ENCODE measurements at regions not wholly inside any gene's neighbourhood (a gene's known extent, or its start where the extent isn't known, plus 50 kb on each side); places are given as distances from the start of the nearest gene placed in this dataset.
"Not testable (repeated sequence)": the region's sequence is repeated elsewhere in the genome, so short reads cannot be mapped to it uniquely, and the experiment has no call there.

DNA sequence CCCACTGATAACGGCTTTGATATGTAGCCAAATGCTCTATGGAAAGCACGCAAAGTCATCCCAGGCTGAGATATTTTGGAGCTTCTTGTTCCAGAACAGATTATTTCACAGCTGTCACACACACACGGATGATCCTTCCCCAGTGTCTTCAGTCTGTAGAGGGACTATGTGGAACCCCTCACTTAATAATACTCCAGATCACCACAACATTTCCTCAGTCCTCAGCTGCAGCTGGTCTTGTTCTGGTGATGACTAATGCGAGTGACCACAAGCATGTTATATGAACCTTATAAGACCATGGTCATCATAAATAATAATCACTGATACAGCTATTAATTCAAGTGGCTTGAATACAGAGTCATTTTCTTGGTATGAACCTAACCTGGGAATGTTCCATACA is 490.7 kb downstream of the RPIA start:
- in situ Hi-C loops (cut with MboI; ENCODE audit: low pct_unique_long_range_greater_than_20kb in 2 of 9, low sequenced_read_pairs in 9 of 9, unreplicated experiment in 9 of 9); H3K4me3 ChIP-seq; H3K4me1 ChIP-seq (replicated peaks in 1 of 2); H3K27ac ChIP-seq; ATAC-seq (replicated peaks in 6 of 8): not testable (repeated sequence)
- 80% methylated on average over 2 of the region's 4 CpGs; no CpG with 5 or more reads in 9 of the 10 experiments for WGBS, 10 experiments

DNA sequence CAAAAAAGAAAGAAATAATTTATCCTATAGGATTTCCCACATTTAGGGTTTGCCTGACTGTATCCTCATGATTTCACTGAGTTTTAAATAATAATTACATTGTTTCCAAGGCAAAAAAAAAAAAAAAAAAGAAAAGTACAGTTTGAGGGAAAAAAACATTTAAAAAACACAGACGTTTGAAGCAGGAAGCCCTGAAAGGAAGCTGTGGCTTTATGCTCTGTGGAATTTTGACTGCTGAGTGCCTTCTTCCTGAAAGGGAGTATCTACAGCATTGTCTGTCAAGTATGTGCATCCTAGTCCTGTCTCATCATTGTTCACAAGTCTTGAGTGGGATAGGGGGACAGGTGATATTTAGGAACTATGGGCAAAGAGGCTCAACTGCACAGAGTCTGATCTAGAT is 493.3 kb downstream of the RPIA start:
- H3K4me1 ChIP-seq (replicated peaks in 1 of 2); H3K4me3 ChIP-seq; H3K27ac ChIP-seq; in situ Hi-C loops (cut with MboI; ENCODE audit: low pct_unique_long_range_greater_than_20kb in 2 of 9, low sequenced_read_pairs in 9 of 9, unreplicated experiment in 9 of 9); ATAC-seq (replicated peaks in 6 of 8): not testable (repeated sequence)
- 0 to 40% (median 13%) methylated on average over 1 of the region's 1 CpG; no CpG with 5 or more reads in 3 of the 10 experiments for WGBS, 10 experiments

DNA sequence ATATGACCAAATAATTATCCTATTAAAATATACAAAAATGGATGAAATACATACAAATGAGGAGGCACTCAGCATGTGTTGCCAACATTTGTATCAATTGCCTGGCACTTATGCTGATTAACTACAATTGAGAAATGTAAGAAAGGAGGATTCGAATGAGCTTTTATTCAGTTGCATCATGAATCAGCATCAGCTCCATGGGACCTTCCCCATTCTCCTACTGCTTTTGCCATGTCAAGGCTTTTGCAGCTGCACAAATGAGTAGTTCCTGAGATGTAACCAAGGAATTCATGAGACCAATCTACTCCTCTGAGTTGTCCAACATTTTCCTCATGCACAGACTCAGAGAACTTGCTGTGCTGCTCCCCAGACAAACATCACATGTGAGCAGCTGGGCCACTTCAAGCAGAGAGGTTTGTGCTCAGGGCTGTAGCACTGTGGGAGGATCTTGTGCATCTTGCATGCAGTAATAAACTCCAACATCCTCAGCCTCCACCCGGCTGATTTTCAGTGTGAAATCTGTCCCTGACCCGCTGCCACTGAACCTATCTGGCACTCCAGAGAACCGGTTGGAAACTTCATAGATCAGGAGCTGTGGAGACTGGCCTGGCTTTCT is 504.3 kb downstream of the RPIA start:
- H3K4me3 ChIP-seq; H3K27ac ChIP-seq; in situ Hi-C loops (cut with MboI; ENCODE audit: low pct_unique_long_range_greater_than_20kb in 2 of 9, low sequenced_read_pairs in 9 of 9, unreplicated experiment in 9 of 9); H3K4me1 ChIP-seq (replicated peaks in 1 of 2): not testable (repeated sequence)
- ATAC-seq (replicated peaks in 6 of 8) = peak in 2 of 8 experiments; percentile 64 to 79
- no CpG with 5 or more reads among the region's 4 CpGs for WGBS, 10 experiments

DNA sequence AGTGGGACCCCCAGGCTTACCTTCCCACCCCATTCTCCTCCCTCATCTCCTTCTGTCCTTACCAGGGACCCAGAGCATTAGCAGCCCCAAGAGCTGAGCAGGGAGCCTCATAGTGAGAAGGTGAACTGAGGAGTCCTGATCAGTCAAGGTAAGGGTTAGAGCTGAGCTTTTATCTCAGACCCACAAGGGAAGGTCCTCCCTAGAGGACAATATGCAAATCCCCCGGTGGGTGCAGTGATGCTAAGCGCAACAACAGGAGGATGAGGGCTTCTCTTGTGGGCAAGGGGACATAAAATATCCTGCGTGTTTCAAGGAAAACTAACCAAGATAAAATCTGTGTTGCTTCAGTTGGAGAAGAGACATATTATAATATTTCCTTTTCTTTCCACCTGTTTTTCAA is 505.2 kb downstream of the RPIA start:
- no CpG with 5 or more reads among the region's 3 CpGs for WGBS, 10 experiments
- ATAC-seq (replicated peaks in 6 of 8) = not testable (repeated sequence)

DNA sequence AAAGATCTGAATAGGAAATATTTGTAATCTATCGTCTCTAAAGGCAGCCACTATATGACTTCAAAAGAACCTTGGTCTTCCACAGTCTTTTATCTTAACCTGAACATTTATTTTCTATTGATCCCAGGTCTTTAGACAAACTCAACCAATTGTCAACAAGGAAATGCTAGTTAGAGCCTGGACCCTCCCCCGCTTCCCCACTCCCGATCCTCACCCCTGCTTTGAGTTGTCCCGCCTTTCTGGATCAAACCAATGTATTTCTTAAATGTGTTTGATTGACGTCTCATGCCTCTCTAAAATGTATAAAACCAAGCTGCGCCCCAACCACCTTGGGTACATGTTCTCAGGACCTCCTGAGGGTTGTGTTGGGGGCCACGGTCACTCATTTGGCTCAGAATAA is 506.6 kb downstream of the RPIA start:
- H3K4me1 ChIP-seq (replicated peaks in 1 of 2); ATAC-seq (replicated peaks in 6 of 8); H3K4me3 ChIP-seq; H3K27ac ChIP-seq; in situ Hi-C loops (cut with MboI; ENCODE audit: low pct_unique_long_range_greater_than_20kb in 2 of 9, low sequenced_read_pairs in 9 of 9, unreplicated experiment in 9 of 9): not testable (repeated sequence)
- 60 to 80% (median 67%) methylated on average over 1 of the region's 7 CpGs; no CpG with 5 or more reads in 5 of the 10 experiments for WGBS, 10 experiments

More for the DNA sequence above, 505.2 kb downstream of the RPIA start:
- H3K4me1 ChIP-seq (replicated peaks in 1 of 2); H3K27ac ChIP-seq; H3K4me3 ChIP-seq; in situ Hi-C loops (cut with MboI; ENCODE audit: low pct_unique_long_range_greater_than_20kb in 2 of 9, low sequenced_read_pairs in 9 of 9, unreplicated experiment in 9 of 9): not testable (repeated sequence)

DNA sequence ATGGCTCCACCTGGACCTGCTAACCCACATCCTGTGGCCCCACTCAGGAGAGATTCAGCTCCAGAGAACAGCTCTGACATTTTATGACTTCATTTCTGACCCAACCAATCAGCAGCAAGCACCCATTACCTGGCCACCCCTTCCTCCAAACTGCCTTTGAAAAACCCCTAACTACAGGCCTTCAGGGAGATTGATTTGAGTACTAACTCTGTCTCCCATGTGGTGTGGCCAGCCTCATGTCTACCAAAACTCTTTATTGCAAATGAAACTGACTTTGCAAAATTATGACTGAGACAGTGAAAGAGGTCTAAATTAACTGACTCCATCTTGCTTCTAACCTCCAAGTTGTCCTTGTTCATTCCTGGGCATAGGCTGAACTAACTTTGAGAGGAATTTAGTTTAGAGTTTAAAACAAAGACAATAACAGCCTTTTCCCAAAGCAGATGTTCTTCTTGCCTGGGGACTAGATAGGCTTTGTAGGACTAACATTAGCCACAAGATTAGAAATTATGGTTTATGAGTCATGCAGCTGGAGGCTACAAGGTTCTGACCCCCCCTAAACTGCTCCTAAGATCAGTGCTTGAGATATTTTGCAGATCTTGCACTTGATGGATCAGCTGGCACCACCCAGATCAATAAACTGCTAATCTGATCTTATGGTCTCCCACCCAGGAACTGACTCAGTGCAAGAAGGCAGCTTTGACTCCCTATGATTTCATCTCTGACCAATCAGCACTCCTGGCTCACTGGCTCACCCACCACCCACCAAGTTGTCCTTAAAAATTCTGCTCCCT is 508.2 kb downstream of the RPIA start:
- in situ Hi-C loops (cut with MboI; ENCODE audit: low pct_unique_long_range_greater_than_20kb in 2 of 9, low sequenced_read_pairs in 9 of 9, unreplicated experiment in 9 of 9); H3K4me3 ChIP-seq; H3K4me1 ChIP-seq (replicated peaks in 1 of 2); H3K27ac ChIP-seq; ATAC-seq (replicated peaks in 6 of 8): not testable (repeated sequence)

DNA sequence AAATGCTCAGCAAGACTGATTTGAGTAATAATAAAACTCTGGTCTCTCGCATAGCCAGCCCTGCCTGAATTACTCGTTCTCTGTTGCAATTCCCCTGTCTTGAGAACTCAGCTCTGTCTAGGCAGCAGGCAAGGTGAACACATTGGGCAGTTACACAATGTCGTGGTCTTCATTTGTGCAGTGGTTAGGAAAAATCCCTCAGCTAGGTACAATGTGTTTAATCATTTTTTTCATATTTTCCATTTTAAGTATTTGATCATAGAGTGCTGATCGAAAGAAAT is 508.7 kb downstream of the RPIA start:
- in situ Hi-C loops (cut with MboI; ENCODE audit: low pct_unique_long_range_greater_than_20kb in 2 of 9, low sequenced_read_pairs in 9 of 9, unreplicated experiment in 9 of 9); H3K27ac ChIP-seq; H3K4me3 ChIP-seq; ATAC-seq (replicated peaks in 6 of 8); H3K4me1 ChIP-seq (replicated peaks in 1 of 2): not testable (repeated sequence)
- 17 to 93% (median 52%) methylated on average over 2 to 3 of the region's 4 CpGs; no CpG with 5 or more reads in 6 of the 10 experiments for WGBS, 10 experiments

DNA sequence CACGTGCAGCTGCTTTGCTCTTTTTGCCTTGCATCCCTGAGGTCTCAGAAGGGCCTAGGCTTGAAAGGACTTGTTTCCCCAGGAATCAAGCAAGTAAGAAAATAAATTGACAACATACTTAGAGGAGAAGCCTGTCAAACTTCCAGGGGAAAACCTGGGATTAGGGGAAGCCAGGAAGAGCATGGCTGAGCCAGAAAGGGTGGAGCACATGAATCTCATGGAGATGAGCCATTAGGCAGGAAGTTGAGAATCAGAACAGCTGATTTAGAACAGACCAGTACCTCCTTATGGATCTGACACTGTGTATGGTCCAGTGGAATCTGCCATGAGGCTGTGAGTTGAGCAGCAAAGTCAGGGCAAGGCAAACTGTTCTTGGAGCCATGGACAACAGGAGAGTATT is 511.0 kb downstream of the RPIA start:
- peak in 2 of 8 experiments; percentile 66 to 81 for ATAC-seq (replicated peaks in 6 of 8)
- H3K27ac ChIP-seq; H3K4me1 ChIP-seq (replicated peaks in 1 of 2); in situ Hi-C loops (cut with MboI; ENCODE audit: low pct_unique_long_range_greater_than_20kb in 2 of 9, low sequenced_read_pairs in 9 of 9, unreplicated experiment in 9 of 9); H3K4me3 ChIP-seq: not testable (repeated sequence)
- WGBS, 10 experiments = 0 to 100% (median 24%) methylated on average over 1 of the region's 1 CpG; no CpG with 5 or more reads in 6 of the 10 experiments

DNA sequence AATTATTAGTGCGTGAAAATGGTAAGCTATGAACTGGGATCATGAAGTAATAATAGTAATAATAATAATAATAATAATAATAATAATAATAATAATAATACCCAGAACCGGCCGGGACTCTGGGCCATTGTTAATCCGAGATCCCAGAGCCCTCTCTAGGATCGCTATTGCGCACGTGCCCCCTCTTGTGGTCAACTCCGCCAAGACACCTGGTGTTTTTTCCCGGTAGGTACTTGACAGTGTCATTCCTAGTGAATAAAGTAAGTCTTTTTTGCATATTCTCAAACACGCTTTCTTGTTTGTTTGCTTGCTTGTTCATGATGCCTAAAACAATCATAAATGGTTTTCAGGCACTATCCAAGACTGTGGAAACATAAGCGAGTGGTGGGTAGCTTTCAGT is 513.7 kb downstream of the RPIA start:
- in situ Hi-C loops (cut with MboI; ENCODE audit: low pct_unique_long_range_greater_than_20kb in 2 of 9, low sequenced_read_pairs in 9 of 9, unreplicated experiment in 9 of 9); H3K4me3 ChIP-seq; H3K27ac ChIP-seq; H3K4me1 ChIP-seq (replicated peaks in 1 of 2): not testable (repeated sequence)
- WGBS, 10 experiments = 0 to 67% (median 33%) methylated on average over 1 to 8 of the region's 11 CpGs; no CpG with 5 or more reads in 5 of the 10 experiments
- ATAC-seq (replicated peaks in 6 of 8) = peak in 3 of 8 experiments; percentile 45 to 68 (median 54)

DNA sequence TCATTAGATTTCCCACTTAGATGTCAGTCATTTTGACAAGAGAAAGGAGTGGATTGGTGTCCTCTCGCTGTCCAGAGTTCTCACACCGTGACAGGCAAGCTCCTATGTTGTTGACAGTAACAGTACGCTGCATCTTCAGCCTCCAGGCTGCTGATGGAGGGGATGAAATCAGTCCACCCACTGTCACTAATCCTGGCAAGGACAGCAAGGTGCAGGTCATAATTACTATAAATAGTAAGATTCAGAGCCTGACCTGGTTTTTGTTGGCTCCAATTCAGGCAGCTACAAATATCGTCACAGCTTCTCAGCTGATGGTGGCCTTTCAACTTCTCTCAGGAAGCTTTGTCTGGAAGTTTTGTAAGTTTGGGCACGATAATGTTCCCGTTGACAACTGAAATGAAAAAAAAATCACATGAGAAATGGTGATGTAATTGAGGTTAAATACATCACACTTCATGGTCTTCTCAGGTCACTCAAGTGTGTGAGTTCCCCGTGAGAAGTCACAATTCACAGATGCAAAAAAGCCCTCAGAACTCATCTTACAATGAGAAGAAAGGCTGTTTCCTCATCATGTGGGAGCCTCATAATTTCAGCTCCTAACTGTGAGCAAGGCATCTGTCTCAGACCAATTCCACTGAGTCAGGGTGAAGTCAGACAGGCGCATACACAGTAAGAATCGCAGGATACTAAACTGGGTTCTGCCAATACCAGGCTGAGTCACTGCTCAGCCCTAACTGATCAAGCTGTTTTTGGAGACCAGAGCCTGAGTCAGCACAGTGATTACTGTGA is 516.9 kb downstream of the RPIA start:
- 10 to 100% (median 48%) methylated on average over 2 of the region's 9 CpGs; no CpG with 5 or more reads in 4 of the 10 experiments for WGBS, 10 experiments
- H3K4me1 ChIP-seq (replicated peaks in 1 of 2); in situ Hi-C loops (cut with MboI; ENCODE audit: low pct_unique_long_range_greater_than_20kb in 2 of 9, low sequenced_read_pairs in 9 of 9, unreplicated experiment in 9 of 9); H3K4me3 ChIP-seq; H3K27ac ChIP-seq: not testable (repeated sequence)
- ATAC-seq (replicated peaks in 6 of 8) = peak in 4 of 8 experiments; percentile 32 to 98 (median 76)

DNA sequence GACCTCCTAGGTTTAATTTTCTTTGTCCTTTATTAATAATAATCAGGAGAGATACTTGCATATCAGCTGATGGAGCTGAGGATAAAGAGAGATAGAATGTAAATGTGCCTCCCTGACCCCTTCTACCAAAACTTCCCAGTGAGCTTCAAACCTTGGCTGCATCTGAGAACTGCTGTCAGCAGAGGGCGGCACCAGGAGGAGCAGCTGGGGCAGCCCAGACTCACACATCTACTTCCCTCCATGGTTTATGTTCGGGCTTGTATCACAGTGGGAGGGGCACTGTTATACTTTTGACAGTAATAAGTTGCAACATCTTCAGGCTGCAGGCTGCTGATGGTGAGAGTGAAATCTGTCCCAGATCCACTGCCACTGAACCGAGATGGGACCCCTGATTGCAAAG is 521.7 kb downstream of the RPIA start:
- H3K27ac ChIP-seq; H3K4me3 ChIP-seq; H3K4me1 ChIP-seq (replicated peaks in 1 of 2); in situ Hi-C loops (cut with MboI; ENCODE audit: low pct_unique_long_range_greater_than_20kb in 2 of 9, low sequenced_read_pairs in 9 of 9, unreplicated experiment in 9 of 9): not testable (repeated sequence)
- WGBS, 10 experiments = 0% methylated on average over 1 of the region's 3 CpGs; no CpG with 5 or more reads in 9 of the 10 experiments
- ATAC-seq (replicated peaks in 6 of 8) = peak in 4 of 8 experiments; percentile 59 to 99 (median 87)

DNA sequence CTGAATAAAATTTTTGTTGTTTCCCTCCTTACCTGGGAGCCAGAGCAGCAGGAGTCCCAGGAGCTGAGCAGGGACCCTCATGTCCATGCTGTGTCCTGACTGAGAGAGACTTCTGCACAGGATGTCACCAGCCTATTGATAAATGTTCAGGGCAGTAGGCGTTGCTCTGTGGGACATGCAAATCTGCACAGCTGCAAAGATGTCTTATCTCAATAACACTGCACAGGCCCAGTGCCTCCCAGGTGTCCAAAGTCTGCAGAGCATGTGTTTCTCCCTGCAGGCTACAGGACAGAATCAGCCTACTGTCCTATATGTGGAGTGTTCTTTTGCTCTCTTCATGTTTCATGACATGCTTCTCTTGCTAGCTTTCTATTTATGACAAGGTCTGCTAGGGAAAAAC is 522.3 kb downstream of the RPIA start:
- H3K4me3 ChIP-seq; in situ Hi-C loops (cut with MboI; ENCODE audit: low pct_unique_long_range_greater_than_20kb in 2 of 9, low sequenced_read_pairs in 9 of 9, unreplicated experiment in 9 of 9); H3K27ac ChIP-seq; H3K4me1 ChIP-seq (replicated peaks in 1 of 2): not testable (repeated sequence)
- peak in 3 of 8 experiments; percentile 65 to 89 (median 71) for ATAC-seq (replicated peaks in 6 of 8)
- WGBS, 10 experiments = 80% methylated on average over 1 of the region's 1 CpG; no CpG with 5 or more reads in 9 of the 10 experiments

DNA sequence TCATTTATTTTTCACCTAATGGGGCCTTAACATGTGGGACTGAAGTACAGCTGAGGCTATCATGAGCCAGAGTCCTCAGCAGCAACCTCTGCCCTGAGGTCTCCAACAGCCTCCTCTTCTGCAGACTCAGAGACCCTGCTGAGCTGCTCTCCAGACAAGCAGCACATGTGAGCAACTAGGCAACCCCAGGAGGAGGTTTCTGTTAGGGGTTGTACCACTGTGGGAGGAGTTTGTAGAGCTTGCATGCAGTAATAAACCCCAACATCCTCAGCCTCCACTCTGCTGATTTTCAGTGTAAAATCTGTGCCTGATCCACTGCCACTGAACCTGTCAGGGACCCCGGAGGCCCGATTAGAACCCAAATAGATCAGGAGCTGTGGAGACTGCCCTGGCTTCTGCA is 530.0 kb downstream of the RPIA start:
- H3K27ac ChIP-seq; in situ Hi-C loops (cut with MboI; ENCODE audit: low pct_unique_long_range_greater_than_20kb in 2 of 9, low sequenced_read_pairs in 9 of 9, unreplicated experiment in 9 of 9); H3K4me3 ChIP-seq; H3K4me1 ChIP-seq (replicated peaks in 1 of 2): not testable (repeated sequence)
- WGBS, 10 experiments = no CpG with 5 or more reads among the region's 2 CpGs
- ATAC-seq (replicated peaks in 6 of 8) = peak in 1 of 8 experiments; percentile 15

Measured in motor neuron (in vitro differentiated cells).